ENCODE measurements at regions not wholly inside any gene's neighbourhood (a gene's known extent, or its start where the extent isn't known, plus 50 kb on each side); places are given as distances from the start of the nearest gene placed in this dataset.

- no peaks in the 10 kb centered on the region for H3K9me3 Mint-ChIP-seq
- H3K4me1 Mint-ChIP-seq, result no peaks in the 10 kb centered on the region
- H3K27me3 Mint-ChIP-seq, result no peaks in the 10 kb centered on the region
- H3K36me3 Mint-ChIP-seq, result no peaks in the 10 kb centered on the region
- H3K27ac Mint-ChIP-seq, result no peak overlapping the region
- H3K4me3 Mint-ChIP-seq, result no peak overlapping the region
- no peak for DNase-seq
Measured at GRCh38 chr13:44024846-44025195, 145.1 kb downstream of the LACC1 start.

- Mint-ChIP-seq H3K36me3 (no peaks in the 10 kb centered on the region), H3K27me3 (no peaks in the 10 kb centered on the region), H3K4me1 (no peaks in the 10 kb centered on the region)
Measured at GRCh38 chr13:44026194-44026593, 146.5 kb downstream of the LACC1 start.

GRCh38 chr13:44028734-44029133 lies 149.0 kb downstream of the LACC1 start:
- H3K4me3 Mint-ChIP-seq, result no peak overlapping the region
- no peaks in the 10 kb centered on the region for H3K36me3 Mint-ChIP-seq
- no peaks in the 10 kb centered on the region for H3K4me1 Mint-ChIP-seq
- no peak overlapping the region for H3K27ac Mint-ChIP-seq
- H3K27me3 Mint-ChIP-seq, result peaks cover under 1% of the 10 kb centered on the region
- no peaks in the 10 kb centered on the region for H3K9me3 Mint-ChIP-seq
- no peak for DNase-seq

More at GRCh38 chr13:44026194-44026593, 146.5 kb downstream of the LACC1 start:
- no peak for DNase-seq
- H3K9me3 Mint-ChIP-seq, result no peaks in the 10 kb centered on the region
- H3K4me3 Mint-ChIP-seq, result no peak overlapping the region
- no peak overlapping the region for H3K27ac Mint-ChIP-seq

GRCh38 chr13:44030615-44031014 lies 150.9 kb downstream of the LACC1 start:
- no peak for DNase-seq
- no peak overlapping the region for H3K27ac Mint-ChIP-seq
- no peaks in the 10 kb centered on the region for H3K36me3 Mint-ChIP-seq
- H3K27me3 Mint-ChIP-seq, result peaks cover 8% of the 10 kb centered on the region
- H3K9me3 Mint-ChIP-seq, result no peaks in the 10 kb centered on the region
- no peaks in the 10 kb centered on the region for H3K4me1 Mint-ChIP-seq
- no peak overlapping the region for H3K4me3 Mint-ChIP-seq

GRCh38 chr13:44031555-44031954 lies 151.9 kb downstream of the LACC1 start:
- H3K27ac Mint-ChIP-seq, result no peak overlapping the region
- H3K9me3 Mint-ChIP-seq, result no peaks in the 10 kb centered on the region

GRCh38 chr13:44032802-44033201 lies 153.1 kb downstream of the LACC1 start:
- Mint-ChIP-seq H3K27ac (no peak overlapping the region), H3K4me1 (no peaks in the 10 kb centered on the region), H3K27me3 (peaks cover 8% of the 10 kb centered on the region), H3K36me3 (no peaks in the 10 kb centered on the region), H3K4me3 (no peak overlapping the region), H3K9me3 (peaks cover under 1% of the 10 kb centered on the region)
- DNase-seq, result no peak

More at GRCh38 chr13:44031555-44031954, 151.9 kb downstream of the LACC1 start:
- H3K36me3 Mint-ChIP-seq, result no peaks in the 10 kb centered on the region
- no peak overlapping the region for H3K4me3 Mint-ChIP-seq
- H3K4me1 Mint-ChIP-seq, result no peaks in the 10 kb centered on the region
- DNase-seq, result no peak
- H3K27me3 Mint-ChIP-seq, result peaks cover 8% of the 10 kb centered on the region

- Mint-ChIP-seq H3K4me3 (no peak overlapping the region), H3K9me3 (peaks cover 1% of the 10 kb centered on the region), H3K27ac (no peak overlapping the region), H3K4me1 (no peaks in the 10 kb centered on the region), H3K36me3 (no peaks in the 10 kb centered on the region), H3K27me3 (peaks cover 14% of the 10 kb centered on the region)
- DNase-seq, result no peak
Measured at GRCh38 chr13:44035400-44035799, 155.7 kb downstream of the LACC1 start.

GRCh38 chr13:44040070-44040817 lies 160.5 kb downstream of the LACC1 start:
- Mint-ChIP-seq H3K4me3 (no peak overlapping the region), H3K36me3 (no peaks in the 10 kb centered on the region), H3K9me3 (peaks cover 1% of the 10 kb centered on the region), H3K27me3 (peaks cover 9% of the 10 kb centered on the region), H3K27ac (no peak overlapping the region), H3K4me1 (peaks cover 7% of the 10 kb centered on the region)
- DNase-seq, result no peak

- Mint-ChIP-seq H3K27ac (no peak overlapping the region), H3K27me3 (peaks cover 9% of the 10 kb centered on the region), H3K9me3 (peaks cover 1% of the 10 kb centered on the region), H3K4me3 (no peak overlapping the region), H3K4me1 (peaks cover 7% of the 10 kb centered on the region), H3K36me3 (no peaks in the 10 kb centered on the region)
- no peak for DNase-seq
Measured at GRCh38 chr13:44040818-44041100, 161.1 kb downstream of the LACC1 start.

GRCh38 chr13:44044547-44045179 lies 165.0 kb downstream of the LACC1 start:
- no peak overlapping the region for H3K4me3 Mint-ChIP-seq
- H3K27ac Mint-ChIP-seq, result no peak overlapping the region
- H3K4me1 Mint-ChIP-seq, result peaks cover 7% of the 10 kb centered on the region
- H3K36me3 Mint-ChIP-seq, result no peaks in the 10 kb centered on the region
- H3K27me3 Mint-ChIP-seq, result peaks cover 21% of the 10 kb centered on the region
- no peaks in the 10 kb centered on the region for H3K9me3 Mint-ChIP-seq
- DNase-seq, result no peak

- Mint-ChIP-seq H3K27ac (no peak overlapping the region), H3K27me3 (peaks cover 24% of the 10 kb centered on the region), H3K36me3 (no peaks in the 10 kb centered on the region), H3K4me3 (no peak overlapping the region), H3K4me1 (peaks cover 7% of the 10 kb centered on the region), H3K9me3 (no peaks in the 10 kb centered on the region)
- no peak for DNase-seq
Measured at GRCh38 chr13:44045180-44045562, 165.5 kb downstream of the LACC1 start.

- Mint-ChIP-seq H3K9me3 (no peaks in the 10 kb centered on the region), H3K27me3 (peaks cover 25% of the 10 kb centered on the region), H3K27ac (no peak overlapping the region), H3K4me3 (no peak overlapping the region), H3K36me3 (no peaks in the 10 kb centered on the region), H3K4me1 (no peaks in the 10 kb centered on the region)
- no peak for DNase-seq
Measured at GRCh38 chr13:44046428-44046827, 166.7 kb downstream of the LACC1 start.

GRCh38 chr13:44048326-44048725 lies 168.6 kb downstream of the LACC1 start:
- no peaks in the 10 kb centered on the region for H3K9me3 Mint-ChIP-seq
- DNase-seq, result no peak
- H3K4me3 Mint-ChIP-seq, result no peak overlapping the region
- H3K27me3 Mint-ChIP-seq, result peaks cover 27% of the 10 kb centered on the region
- H3K36me3 Mint-ChIP-seq, result no peaks in the 10 kb centered on the region
- no peak overlapping the region for H3K27ac Mint-ChIP-seq
- H3K4me1 Mint-ChIP-seq, result peaks cover 1% of the 10 kb centered on the region

- H3K27me3 Mint-ChIP-seq, result peaks cover 31% of the 10 kb centered on the region
- no peaks in the 10 kb centered on the region for H3K9me3 Mint-ChIP-seq
- DNase-seq, result no peak
- H3K36me3 Mint-ChIP-seq, result no peaks in the 10 kb centered on the region
- no peak overlapping the region for H3K4me3 Mint-ChIP-seq
- peaks cover 1% of the 10 kb centered on the region for H3K4me1 Mint-ChIP-seq
- H3K27ac Mint-ChIP-seq, result no peak overlapping the region
Measured at GRCh38 chr13:44049081-44049945, 169.6 kb downstream of the LACC1 start.

- Mint-ChIP-seq H3K27ac (no peak overlapping the region), H3K36me3 (no peaks in the 10 kb centered on the region), H3K4me3 (no peak overlapping the region), H3K27me3 (peaks cover 35% of the 10 kb centered on the region), H3K4me1 (peaks cover 6% of the 10 kb centered on the region), H3K9me3 (no peaks in the 10 kb centered on the region)
- no peak for DNase-seq
Measured at GRCh38 chr13:44050450-44051063, 170.9 kb downstream of the LACC1 start.

Measured in activated naive CD8-positive, alpha-beta T cell treated with anti-CD3 and anti-CD28 coated beads for 36 hours (primary cell).